Superior temporal gyrus (tissue), 1 donor: ENCODE measurements at regions not wholly inside any gene's neighbourhood (a gene's known extent, or its start where the extent isn't known, plus 50 kb on each side); places are given as distances from the start of the nearest gene placed in this dataset.

ENCODE experiments used
- DNase-seq: peaks from one replicate; pipeline ENCODE4 v3.0.0-alpha.2; 2016; ENCODE audit errors: extremely low spot score

DNA sequence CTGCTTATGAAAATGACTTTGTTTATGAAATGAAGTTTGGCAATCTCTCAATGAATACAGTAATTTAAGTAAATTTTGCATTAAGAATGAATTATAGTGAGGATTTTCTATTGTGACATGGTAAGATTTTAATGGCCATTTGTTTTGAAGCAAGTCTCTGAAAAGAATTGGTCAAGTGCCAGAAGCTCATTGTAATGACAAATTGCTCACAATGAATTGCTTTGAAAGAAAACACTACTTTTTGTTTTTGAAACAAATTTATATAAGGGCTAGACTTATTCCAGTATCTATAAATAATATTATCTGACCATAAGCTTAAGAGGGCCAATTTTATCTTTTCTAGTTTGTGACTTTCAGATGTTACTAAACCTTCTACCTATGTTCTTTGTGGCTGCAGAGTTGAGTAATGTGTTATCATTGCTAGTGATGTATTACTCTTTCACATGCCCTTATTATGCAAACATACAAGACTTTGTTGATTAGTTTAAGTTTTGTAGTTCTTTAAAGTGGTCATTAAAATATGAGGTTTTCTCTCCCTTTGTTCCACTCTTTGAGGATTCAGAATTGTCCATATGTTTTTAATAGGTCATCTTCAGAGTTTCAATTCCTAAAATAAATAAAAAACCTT, 93.0 kb upstream of the ZNF608 start:
- peak; percentile 73 for DNase-seq

DNA sequence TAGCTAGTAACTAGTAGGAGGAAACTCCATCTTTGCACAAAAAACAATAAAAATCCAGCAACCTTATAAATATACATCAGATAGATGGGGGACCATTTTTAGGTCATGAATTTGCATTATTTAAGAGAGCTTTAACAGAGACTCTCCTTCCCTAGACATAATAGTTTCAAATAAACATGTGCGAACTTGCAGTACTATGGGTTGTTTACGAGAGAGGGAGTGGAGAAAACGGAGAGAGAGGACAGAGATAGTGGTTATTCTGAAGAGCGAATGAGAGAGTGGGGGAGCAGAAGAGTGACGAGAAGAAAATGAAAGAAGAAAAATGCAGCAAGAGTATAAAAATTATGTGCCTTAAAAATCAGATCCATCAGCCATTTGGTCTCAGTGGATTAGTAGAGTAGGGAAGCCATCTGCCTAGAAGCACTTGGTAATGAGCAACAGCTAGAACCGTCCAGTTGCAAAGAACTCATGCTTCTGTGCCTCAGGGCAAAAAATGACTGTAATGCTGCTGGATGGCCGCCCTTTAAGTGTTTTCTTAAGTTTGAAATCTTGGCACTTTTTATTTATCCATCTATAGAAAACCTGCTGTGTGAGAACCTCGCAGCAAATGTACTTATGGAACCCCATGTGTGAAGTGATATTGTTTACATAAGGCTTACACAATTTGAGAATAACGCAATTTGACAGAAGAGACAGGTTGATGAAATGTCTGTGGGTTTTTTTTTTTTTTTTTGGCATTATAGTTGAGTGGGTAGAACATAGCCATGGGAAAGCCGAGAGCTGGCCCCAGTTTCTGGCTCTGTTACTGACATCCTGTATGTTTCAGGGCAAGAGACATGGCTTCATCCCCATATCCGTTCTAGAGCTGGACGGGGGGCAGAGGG, 95.6 kb upstream of the ZNF608 start:
- no peak for DNase-seq

DNA sequence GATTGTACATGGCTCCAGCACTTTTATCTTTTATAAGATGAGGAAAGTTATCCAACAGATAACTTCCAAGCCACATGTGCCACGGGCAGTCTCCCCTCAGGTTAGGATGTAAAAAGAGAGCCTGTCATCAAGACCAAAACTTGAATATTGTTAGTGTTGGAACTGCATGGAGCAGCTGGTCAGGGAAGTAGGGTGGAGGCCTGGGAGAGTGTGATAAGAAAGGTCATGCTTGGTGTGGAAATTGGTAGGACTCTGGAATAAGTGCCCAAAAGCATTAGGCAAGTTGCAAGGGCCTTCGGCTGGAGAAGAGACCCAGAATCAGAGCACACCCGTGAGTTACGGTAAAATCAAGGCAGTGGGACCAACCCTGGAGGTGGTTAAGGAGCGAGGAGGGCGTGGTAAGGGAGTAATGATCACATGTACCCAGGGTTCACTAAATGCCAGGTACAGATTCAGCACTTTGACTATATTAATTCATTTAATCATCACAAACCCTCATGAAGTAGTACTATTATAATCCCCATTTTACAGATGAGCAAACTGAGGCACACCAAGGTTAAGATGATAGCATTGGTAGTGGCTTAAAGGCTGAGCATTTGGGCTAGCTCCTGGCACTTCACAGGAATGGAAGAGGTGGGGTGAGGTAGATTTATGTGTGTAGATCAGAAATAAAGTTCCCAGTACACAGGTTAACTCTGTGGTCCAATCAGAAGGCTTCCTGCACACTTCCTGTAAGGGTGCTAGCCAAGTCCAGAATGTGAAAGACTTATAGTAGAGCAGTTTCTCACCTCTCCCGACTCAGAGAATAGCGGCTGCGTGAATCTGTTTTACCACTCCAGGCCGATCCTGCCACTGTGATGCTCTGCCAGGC, 96.5 kb upstream of the ZNF608 start:
- no peak for DNase-seq

DNA sequence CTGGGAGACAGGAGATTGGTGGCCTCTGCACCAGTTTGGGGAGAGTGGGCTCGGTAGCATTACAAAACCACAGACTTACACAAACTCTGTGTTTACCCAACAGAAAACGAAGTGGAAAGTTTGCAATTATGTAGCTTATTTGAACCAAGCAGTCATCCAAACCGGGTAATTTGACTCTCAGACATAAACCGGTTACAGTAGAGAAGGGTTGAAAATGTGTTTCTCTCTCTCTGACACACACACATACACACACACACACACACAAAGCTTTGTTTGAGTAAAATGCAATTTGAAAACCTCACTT, 97.1 kb upstream of the ZNF608 start:
- no peak for DNase-seq

DNA sequence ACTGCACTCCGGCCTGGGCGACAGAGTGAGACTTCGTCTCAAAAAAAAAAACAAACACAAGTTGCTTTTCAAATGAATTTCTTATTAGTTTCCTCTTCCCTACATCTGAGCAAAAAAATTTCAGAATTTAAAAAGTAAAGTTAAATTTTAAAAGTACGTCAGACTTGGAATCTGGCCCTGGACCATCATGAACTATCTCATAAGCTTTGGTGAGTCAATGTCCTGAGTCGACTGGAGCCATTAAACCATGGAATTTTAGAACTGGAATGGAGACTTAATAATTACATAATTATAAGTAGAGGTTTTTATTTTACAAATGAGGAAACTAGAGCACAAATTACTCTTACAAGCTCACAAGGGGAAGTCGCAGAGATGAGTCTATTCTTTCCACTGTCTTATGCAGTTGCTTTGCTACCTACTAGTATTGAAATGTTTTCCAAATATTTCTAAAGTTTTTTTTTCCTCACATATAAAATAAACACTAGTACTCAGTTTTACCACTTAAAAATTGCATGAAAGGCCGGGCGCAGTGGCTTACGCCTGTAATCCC, 98.0 kb upstream of the ZNF608 start:
- no peak for DNase-seq

DNA sequence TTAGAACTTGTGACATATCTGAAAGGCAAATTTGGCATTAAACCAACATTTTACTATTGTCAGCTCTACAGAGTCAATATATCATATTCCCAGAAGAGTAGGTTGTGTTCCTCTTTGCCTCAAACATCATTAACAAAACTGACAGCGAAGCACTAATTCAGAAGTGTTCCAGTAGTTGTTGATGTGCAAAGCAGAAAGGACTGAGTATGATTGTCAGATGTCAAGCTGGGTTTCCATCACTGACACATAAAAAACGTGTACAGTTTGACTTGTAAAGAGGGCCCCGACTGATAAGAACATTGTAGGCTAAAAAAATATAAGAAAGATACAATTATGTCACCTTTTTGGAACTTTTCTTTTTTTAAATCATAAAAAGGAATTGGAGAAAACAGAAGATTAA, 101.5 kb upstream of the ZNF608 start:
- no peak for DNase-seq

DNA sequence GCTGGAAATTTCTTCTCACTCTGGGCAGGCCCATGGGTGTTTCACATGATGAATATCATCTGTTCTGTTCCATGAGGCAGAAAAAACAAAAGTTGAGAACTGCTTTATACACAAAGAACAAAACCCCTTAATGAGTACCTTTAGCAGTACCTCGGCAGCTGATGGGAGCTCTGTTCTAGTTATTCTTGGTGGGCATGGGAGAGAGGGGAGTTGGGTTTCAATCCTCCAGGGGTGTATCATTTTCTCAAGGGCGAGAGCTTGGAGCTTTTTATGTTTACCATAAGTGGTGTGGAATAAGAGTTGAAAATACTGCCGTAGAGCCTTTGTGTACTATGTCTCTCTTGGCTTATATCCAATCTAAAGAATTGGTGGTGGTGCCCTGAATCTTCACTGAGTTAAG, 103.3 kb upstream of the ZNF608 start:
- DNase-seq: no peak

DNA sequence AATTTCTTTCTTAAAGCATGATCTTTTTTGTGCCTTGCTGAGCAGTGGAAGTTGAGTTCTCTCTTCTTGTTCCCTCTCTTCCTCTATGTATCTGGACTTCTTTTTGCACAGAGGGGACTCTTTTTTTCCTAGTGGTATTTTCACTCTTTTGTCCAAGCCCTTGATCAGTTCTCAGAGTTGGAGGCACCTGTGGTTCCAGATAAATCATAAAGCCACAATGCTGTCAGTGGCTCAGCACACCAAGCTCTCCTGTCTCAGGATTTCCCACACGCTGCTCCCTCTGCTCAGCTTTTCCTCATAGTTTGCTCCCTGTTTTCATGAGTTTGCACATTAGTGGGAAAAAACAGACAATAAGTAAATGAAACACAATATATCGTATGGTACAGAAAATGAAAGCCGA, 110.3 kb upstream of the ZNF608 start:
- DNase-seq: no peak

DNA sequence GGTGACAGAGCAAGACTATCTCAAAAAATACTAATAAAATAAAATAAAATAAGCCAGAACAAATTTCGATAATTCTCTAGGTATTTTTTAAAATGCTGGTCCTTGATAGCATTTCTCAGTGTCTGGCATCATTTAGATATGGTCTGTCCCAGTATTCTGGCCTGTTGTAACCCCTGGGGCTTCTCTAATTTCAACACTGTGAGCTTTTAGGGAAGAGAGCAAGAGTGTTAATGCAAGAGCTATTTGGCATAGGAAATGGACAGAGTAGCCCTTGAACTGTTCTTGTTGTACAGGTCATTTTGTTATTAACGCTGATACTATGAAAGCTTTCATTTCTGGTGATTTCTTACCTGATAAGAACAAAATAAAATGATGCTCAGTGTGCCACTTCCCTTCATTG, 112.2 kb upstream of the ZNF608 start:
- no peak for DNase-seq

DNA sequence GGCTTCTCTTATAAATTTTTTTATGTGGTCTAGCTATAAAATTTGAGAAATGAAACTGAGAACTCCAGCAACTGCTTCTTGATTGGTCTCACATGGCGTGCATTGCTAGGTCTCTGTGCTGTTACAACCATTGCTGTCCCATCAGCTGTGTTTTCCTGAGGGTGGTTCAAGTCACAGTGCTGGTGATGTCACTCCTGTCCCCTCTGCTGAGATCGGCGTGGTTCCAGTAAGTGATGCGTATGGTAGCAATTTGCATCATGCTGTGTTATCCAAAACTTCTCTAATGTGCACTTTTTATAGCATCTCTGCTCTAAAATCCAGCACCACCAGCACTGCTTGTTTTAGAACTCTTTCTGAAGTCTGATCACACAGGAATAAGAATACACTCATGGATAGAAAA, 112.6 kb upstream of the ZNF608 start:
- no peak for DNase-seq

DNA sequence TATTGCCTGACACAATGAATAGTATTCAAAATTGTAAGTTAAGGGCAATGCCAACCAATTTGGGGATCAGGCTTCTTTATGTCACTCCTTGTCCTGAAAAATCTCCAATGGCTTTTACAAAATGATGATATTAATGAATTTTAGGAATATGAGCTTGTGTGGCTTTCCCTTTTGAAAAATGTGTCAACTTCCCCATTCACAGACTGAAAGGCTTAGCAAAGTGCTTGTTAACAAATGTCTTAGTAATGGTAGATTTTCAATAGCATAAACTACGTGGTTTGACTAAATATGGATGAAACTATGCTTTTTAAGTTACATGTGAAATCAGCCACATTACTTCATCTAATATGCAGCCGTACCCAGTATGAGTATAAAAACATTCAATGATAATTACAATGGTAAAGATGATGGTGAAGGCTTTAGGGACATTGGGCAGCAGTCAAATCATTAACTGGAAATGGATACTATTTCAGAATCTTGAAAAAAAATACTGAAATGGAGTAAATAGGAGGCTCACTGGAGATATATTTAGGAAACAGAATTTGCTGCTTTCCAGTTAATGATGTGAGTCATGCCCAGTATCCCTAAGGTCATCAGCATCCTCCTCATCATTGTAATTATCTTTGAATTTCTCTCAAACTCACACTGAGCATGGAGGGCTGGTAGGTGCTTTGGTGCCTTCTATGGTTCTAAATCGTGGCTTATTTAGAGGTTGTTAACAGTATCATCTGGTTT, 113.3 kb upstream of the ZNF608 start:
- no peak for DNase-seq

DNA sequence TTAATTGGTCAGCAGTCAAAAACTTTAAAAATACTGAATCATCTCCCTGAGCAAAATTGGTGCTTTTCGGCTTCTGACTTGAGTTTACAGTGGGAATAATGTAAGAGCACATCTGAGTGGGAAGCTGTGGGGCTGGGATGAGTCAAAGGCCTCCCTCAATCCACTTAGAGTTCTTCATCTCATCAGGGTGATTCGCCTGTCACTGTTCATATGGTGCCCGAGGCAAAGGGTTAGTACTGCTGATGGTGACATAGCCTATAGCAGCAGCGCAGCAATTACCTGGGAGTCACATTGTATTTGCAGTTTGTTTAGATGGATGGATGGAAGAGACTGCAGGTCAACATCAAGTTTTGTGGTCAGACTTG, 113.8 kb upstream of the ZNF608 start:
- no peak for DNase-seq

DNA sequence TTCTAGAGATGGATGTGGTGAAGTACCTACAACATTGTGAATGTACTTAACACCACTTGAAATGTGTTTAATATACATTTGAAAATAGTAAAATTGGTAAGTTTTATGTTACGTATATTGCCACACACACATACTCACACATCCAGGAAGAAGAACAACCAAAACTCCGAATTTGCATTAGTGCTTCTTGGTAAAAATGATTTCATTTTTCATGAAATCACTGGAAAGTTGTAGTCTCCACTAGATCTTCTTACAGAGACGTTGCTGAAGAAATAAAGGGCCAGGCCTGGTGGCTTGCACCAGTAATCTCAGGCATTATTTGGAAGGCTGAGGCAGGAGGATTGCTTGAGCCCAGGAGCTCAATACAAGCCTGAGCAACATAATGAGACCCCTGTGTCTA, 118.6 kb upstream of the ZNF608 start:
- no peak for DNase-seq

DNA sequence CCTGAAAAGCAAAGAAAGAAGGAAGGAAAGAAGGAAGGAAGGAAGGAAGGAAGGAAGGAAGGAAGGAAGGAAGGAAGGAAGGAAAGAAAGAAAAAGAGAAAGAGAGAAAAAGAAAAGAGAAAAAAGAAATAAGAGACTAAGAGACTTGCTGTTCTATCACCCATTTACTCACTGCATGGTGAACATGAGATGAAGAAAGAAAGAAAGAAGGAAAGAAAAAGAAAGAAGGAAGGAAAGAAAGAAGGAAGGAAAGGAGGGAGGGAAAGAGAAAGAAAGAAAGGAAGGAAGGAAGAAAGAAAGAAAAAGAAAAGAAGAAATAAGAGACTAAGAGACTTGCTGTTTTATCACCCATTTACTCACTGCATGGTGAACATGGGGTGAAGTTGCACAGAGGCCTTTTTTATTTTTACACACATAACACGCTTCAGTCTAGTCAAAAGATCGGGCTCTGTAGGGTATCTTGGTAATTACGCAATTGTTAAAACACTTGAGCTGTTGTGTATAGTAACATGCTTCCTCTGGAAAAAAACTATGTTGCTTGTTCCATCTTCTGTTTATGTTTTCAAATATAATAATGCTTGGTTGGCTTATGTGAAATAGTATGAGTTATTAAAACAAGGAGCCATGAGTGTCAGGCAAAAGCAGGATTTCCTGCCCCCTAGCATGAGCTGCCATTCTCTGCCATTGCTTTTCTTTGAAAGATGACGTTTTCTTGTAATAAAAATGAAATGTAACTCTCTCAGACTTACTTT, 119.3 kb upstream of the ZNF608 start:
- DNase-seq: no peak

DNA sequence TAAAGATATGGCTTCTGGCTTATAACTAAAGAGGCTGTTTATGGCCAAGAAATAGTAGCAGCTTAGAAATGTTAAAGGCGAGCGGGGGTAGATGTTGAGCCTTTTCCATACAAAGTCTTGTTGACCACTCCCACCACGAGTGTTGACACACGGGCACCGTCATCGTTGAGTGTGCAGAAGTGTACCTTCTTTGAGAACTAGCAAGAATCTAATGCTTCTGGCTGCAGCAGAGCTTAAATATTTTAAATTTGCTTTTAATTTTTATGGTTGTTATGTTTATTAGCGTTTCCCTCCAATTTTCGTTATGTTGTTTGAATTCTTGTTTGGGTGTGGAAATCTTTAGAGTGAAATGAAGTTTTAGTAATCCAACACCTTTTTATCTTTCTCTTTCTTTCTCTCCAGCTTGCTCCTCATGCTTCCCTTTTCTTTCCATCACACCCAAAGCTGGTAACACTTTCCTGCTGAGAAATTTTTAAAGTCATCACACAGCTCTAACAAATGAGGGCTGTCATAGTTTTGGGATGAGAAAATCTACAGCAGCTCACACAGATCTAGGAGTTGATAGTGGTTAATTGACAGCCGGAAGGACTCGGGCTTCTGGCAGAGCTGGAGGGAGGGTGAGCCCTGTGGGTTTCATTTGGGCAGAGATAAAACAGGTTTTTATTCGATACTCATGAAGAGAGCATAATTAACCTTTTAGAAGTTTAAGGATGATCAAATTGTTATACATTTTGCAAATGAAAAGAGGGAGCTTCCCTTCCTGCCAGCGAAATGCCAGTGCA, 120.1 kb upstream of the ZNF608 start:
- no peak for DNase-seq

DNA sequence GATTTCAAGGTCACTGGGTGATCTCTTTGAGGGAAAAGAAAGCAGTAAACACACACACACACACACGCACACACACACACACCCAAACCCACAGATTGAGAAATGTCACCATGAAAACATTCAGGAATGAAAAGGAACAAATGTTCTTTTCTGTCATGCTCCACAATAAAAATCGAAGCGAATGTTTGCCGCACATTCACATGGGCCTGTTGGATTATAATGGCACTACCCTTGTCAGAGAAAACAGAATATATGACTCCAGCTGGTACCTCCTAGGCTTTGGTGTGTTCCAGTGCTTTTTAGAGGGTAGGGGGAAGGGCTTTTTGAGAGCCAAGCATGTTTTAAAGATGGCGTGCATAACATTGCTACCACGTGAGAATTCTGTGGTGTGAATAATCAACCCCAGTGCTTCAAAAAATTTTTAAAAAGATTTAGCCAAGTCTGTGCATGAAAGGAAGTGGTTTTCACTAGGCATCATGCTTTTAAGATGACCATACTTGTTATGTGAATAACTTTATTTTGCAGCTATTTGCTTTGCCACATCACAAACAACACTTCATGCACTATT, 120.8 kb upstream of the ZNF608 start:
- no peak for DNase-seq

DNA sequence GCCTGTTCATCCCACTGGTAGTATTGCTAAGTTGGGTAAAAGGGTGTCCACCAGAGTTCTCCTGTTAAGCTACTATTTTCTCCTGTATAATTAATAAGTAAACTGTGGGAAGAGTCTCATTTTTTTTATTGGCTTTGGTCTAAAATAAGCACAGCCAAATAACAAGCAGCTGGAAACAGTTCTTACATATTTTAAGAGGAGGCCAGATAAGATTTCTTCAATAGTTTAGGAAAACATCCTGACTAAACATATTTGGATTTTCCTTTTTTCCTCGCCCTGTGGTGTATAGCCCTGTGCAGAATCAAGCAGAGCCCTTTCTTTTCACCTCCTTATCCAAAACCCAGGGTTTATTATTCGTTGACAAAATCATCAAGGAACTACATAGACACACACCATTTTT, 122.2 kb upstream of the ZNF608 start:
- no peak for DNase-seq

DNA sequence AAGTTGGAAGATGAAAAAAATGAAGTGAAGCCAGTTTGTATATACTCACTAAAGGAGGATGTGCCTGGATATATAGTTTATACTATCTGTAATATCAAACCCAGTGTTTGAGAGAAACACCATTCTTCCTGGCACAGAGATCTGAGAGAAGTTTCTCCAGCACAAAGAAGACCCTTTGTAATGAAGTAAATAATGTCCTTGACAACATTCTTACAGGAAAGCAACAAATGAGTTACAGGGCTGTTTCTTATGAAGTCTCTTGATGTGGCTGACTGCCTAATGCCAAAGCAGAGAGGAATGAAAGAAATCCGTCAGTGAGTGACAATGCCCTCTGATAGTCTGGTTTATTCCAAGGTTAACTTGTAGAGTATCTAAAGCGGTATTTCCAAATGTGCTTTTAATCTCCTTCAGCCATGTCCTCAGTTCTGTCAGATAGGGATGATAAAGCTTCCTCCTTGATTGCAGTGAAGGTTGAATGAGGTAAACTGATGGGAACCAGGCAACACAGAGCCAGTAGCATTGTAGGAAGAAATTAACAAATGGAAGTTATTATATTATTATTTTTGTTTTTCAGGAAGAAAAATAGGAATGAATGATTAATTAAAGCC, 123.1 kb upstream of the ZNF608 start:
- no peak for DNase-seq

DNA sequence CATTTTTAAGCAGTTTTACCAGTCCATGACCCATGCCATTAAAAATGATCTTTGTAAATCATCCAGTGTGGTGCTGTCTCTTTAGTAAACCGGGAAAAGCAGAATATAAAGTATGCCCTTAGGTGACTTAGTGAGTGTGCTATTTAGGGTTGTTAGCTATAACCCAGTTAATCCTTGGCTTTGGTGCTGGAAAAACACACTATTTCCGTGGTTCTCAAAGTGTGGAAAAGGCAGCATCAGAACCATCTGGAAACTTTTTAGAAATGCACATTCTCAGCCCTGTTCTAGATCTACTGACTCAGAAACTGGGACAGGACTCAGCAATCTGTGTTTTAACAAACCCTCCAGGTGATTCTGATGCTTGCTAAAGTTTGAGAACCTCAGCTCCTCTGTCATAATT, 123.6 kb upstream of the ZNF608 start:
- DNase-seq: no peak

DNA sequence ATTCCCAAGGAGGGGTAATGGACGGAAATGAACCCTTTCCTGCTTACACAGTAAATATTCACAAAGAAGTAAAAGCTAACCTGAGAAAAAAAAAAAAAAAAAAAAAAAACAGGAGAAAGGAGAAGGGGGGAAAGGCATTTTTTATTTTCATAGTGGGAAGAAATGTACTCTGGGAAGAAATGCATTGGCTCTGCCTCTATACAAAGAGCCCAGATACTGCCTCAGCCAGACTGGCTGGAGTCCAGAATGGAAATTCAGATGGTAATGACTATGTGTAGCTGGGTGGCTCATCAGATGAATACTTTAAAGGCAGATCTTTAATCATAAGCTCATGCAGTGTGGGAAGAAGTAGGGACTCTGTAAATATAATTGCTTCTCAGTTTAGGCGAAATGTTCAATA, 124.9 kb upstream of the ZNF608 start:
- peak; percentile 68 for DNase-seq
